Erythroblast (primary cell): ENCODE measurements at regions not wholly inside any gene's neighbourhood (a gene's known extent, or its start where the extent isn't known, plus 50 kb on each side); places are given as distances from the start of the nearest gene placed in this dataset.

Experiments used
- GATA1 ChIP-seq: IDR thresholded peaks from 2 replicates; pipeline ENCODE4 v1.6.1; 2011; ENCODE audit warnings: low read depth, mild to moderate bottlenecking, control low read depth, low read length, moderate library complexity
- POLR2A ChIP-seq: IDR thresholded peaks from 2 replicates; pipeline ENCODE4 v1.6.1; 2011; ENCODE audit warnings: mild to moderate bottlenecking, low read length

DNA sequence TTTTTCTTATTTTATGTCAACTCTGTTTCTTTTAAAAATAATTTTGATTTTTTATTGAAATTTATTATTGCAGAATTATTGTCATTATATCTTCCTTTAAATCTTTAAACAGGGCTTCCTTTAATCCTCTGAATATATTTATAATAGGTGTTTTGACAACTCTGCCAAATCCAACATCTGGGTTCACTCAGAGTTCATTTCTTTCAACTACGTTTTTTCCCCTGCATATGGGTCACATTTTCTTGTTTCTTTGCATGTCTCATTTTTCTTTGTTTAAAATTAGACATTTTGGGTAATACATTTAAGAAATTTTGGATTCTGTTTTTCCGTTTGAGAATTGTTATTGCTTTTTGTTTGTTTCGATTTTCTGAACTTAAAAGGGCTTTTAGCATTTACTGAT lies 655.1 kb upstream of the CITED2 start:
- TF ChIP-seq POLR2A = no peak
- TF ChIP-seq GATA1 = no peak
